Fibroblast of skin of left biceps (primary cell): ENCODE measurements at regions not wholly inside any gene's neighbourhood (a gene's known extent, or its start where the extent isn't known, plus 50 kb on each side); places are given as distances from the start of the nearest gene placed in this dataset.

ENCODE experiments used
- DNase-seq, 2 experiments: peaks; one replicate each; pipeline ENCODE4 v3.0.0-alpha.2; 2013; ENCODE audit warnings: low read depth in 2 of 2

- DNase-seq: no peak
Observed at GRCh38 chr4:106767991-106768390, 268.1 kb downstream of the DKK2 start.

DNA sequence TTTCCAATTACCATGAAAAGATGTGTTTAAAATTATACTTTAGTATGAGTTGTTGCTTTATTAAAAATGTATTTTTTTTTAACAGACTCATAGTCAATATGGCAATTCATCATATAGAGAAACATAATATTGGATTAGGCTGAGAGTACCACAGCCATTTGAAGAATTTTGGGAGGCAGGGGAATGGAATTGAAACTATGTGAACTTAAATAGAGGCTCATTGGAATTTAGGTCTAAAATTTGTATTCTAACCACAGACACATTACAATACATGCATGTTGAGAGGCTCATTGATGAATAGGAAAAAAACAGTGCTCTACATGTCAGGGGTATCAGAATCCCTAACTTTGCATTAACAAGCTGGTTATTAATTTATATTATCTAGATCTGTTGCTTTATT lies 269.6 kb downstream of the DKK2 start:
- peak; percentile 76 to 82 for DNase-seq

DNA sequence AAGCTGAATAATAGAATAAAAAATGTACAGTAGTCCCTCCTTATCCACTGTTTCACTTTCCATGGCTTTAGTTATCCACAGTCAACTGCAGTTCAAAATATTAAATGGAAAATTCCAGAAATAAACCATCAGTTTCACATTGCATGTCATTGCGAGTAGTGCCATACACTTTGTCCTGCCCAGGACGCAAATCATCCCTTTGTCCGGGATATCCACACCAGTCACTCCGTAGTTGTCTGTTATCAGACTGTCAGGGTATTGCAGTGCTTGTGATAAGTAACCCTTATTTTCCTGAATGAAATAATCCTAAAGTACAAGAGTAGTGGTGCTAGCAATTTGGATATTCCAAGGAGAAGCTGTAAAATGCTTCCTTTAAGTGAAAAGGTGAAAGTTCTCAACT lies 271.3 kb downstream of the DKK2 start:
- DNase-seq: no peak

- no peak for DNase-seq
Observed at GRCh38 chr4:106762666-106763443, 273.3 kb downstream of the DKK2 start.

- no peak for DNase-seq
Observed at GRCh38 chr4:106753426-106753825, 282.7 kb downstream of the DKK2 start.

DNA sequence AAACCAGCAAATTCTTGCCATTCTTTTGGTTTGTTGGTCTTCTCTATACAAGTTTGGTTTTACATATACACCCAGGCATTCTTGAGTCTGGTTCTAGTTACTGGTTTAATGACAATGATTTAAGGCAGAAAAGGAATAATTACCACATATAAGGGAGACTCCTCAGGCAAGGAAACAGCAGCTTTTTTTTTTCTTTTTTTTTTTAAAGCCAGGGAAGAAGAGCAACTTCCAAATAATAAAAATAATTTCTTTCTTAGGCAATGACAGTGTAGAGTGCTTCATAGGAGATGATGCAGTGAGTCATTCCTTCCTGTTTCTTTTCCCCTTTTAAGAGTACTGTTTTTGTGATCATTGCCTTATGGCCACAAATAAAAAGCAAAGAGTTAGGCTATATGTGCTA lies 289.7 kb downstream of the DKK2 start:
- DNase-seq: peak; percentile 91 to 95

- no peak for DNase-seq
Observed at GRCh38 chr4:106738121-106738520, 298.0 kb downstream of the DKK2 start.

- no peak for DNase-seq
Observed at GRCh38 chr4:106718548-106718947, 317.6 kb downstream of the DKK2 start.

- no peak for DNase-seq
Observed at GRCh38 chr4:106717091-106717490, 319.0 kb downstream of the DKK2 start.

GRCh38 chr4:106715825-106716224 lies 320.3 kb downstream of the DKK2 start:
- DNase-seq: no peak

- no peak for DNase-seq
Observed at GRCh38 chr4:106708464-106708816, 327.7 kb downstream of the DKK2 start.

DNA sequence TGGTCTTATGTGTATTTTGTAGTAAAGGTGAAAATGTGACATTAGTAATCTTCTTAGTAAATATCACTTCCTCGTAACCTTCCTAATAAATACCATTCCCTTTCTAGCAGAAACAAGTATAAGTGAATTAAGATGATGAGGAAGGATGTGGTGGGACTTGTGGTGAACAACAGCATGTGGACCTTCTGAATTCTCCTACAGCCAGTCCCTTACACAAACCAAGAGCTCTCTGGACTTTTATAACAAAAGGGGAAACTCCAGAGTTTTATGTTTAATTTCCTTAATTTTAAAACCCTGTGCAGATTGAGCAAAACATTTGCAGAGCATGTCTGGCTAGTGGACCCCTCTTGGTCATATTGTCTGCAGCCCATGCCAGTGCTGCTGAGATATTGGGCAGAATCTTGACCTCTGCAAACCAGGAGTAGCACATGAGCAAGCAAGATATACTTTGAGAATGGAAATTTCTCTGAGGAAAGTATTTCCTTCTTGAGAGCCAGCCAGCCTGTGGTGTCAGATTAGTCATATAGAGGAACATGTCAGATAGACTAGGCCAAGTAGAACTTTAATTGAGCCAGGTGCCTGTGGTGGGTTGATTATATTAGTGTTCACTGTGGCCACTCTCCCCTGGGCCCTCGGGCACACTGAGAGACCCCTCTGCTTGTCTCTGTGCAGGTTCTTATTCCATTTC lies 328.2 kb downstream of the DKK2 start:
- no peak for DNase-seq

- no peak for DNase-seq
Observed at GRCh38 chr4:106704253-106704870, 331.8 kb downstream of the DKK2 start.

GRCh38 chr4:106700321-106700720 lies 331.7 kb upstream of the GIMD1 start:
- DNase-seq: no peak

DNA sequence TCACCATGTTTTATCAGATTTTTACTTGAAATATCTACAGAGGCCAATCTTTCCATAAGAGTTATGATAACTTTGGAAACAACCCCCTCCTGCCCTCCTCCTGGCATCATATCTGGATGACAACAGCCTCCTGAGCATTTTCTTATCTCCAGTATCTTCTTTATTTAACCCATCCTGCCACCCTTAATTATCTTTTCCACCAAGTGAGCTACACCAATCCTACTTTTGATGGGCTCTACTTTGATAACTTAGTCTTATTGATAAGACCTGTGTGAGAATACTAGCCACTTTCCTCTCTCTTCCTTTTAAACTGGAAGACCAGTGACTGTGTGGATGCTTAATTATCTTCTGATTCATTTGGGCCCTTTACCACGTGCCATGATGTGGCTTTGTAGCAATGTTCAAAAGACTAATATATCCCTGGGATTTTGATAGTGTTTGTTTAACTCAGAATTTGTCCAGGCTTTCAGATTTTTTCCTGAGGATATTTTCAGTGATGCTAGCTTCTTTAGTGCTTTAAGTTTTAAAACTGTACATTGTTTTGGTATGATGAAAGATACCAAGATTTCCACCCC lies 330.1 kb upstream of the GIMD1 start:
- DNase-seq: no peak

DNA sequence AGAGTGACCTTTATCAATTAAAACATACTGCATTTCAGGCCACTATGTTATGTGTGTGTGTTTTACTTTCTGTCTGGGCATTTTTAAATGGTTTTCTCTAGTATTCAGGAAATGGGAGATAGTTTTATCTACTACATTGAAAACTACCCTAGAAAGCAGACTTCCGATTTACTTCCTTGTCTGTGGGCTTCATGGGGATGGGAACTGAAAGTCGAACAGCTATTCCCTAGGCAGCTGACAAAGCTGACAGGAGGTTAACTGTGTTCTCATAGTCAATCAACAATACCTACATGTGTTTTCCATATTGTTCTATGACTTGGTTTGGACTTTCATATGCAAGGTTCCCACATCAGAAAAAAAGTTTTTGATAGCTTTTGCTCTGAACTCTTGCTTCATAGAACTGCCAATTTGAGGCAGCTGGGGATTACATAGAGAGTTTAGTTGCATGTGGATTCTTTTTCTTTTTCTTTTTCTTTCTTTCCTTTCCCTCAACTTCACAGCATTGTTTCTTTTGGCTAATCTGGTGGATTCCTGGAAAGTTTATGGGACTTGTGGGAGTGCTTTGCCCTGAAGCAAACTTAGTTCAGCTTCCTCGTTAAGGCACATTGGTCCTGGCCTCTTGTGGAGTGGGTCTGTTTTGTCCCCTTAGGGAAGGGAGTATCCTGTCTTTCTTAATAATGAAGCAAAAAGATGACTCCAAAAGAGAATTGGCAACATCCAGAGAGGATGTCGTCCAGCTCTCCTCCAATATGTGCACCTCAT lies 327.1 kb upstream of the GIMD1 start:
- DNase-seq: no peak

DNA sequence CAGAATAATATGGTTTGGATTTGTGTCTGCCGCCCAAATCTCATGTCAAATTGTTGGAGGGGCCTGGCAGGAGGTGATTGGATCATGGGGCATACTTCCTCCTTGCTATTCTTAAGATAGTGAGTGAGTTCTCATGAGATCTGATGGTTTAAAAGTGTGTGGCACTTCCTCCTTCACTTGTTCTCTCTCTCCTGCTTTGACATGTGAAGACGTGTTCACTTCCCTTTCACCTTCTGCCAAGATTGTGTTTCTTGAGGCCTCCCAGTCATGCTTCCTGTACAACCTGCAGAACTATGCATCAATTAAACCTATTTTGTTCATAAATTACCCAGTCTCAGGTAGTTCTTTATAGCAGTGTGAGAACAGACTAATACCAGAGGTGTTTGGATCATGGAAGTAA lies 325.7 kb upstream of the GIMD1 start:
- no peak for DNase-seq

DNA sequence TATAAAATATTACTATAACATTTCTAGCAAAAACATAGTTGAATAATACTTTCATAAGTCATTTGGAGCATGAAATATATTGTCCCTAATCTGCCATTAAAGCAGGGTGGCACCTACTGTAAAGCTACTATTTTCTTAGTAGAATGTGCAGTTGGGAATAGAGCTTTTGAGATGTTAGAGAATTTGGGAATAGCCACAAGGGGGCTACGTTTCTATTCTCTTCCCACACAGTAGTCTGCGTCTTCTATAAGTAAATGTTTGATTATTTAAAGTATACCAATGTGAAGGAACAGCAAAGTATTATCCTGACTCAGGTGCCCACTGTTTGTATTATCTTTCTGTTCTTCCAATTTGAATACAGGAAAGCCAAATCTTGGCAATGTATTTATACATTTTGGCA lies 323.2 kb upstream of the GIMD1 start:
- DNase-seq: no peak

- DNase-seq: peak in 1 of 2 experiments; percentile 39
Observed at GRCh38 chr4:106690487-106690886, 321.9 kb upstream of the GIMD1 start.

DNA sequence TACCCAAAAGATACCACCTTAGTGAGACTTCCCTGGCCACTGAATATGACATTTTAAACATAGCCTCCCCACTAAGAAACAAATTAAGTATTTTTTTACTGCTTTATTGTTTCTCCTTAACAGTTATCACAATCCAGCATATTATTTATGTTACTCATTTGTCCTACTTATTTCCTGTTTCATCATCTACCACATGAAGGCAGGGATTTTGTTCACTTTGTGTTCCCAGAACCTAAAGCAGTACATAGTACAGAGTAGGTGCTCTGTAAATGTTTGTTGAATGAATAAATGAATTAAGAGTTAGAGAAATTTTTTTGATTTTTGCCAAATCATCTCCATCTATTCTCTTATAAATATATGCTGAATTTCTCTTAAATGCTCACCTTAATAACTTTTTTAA lies 318.4 kb upstream of the GIMD1 start:
- no peak for DNase-seq

- DNase-seq: no peak
Observed at GRCh38 chr4:106681381-106681921, 312.9 kb upstream of the GIMD1 start.

DNA sequence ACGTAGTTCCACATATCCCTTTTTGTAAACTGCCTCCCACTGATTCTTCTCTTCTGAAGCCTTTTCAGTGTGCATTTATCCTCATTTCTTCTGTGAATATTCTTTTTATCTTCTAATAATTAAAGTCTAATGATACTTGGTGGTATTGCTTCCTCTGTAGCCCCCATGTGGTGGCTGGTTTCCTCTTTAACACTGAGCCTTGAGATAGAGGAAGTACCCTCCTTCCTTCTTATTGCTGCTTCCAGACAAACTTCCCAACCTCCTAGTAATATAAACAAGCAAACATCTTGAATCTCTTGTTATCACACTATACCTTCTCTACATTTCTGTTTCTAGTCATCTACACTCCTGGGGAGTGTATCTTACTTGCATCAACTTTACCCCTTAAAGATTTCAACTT lies 310.5 kb upstream of the GIMD1 start:
- no peak for DNase-seq
